AG09309 (cell line): ENCODE measurements at regions not wholly inside any gene's neighbourhood (a gene's known extent, or its start where the extent isn't known, plus 50 kb on each side); places are given as distances from the start of the nearest gene placed in this dataset.

ENCODE experiments used
- DNase-seq: peaks from one replicate; pipeline ENCODE4 v3.0.0-alpha.2; 2010; ENCODE audit warnings: low read depth
- H3K4me3 ChIP-seq: 2 replicates; pipeline ENCODE4 v1.5.1; 2011; ENCODE audit warnings: mild to moderate bottlenecking, low read depth, low read length, moderate library complexity; ENCODE audit not compliant: control insufficient read depth
- CTCF ChIP-seq: IDR thresholded peaks from 2 replicates; pipeline ENCODE4 v1.5.1; 2011; ENCODE audit warnings: mild to moderate bottlenecking, low read depth, low read length, inconsistent platforms; ENCODE audit not compliant: insufficient read depth, control insufficient read depth; ENCODE audit errors: missing control alignments

GRCh38 chr12:118842866-118843265 lies 138.5 kb upstream of the SRRM4 start:
- no peak for TF ChIP-seq CTCF
- H3K4me3 ChIP-seq = no peak overlapping the region
- DNase-seq = no peak

- H3K4me3 ChIP-seq = no peak overlapping the region
Observed at GRCh38 chr12:118846416-118846815, 134.9 kb upstream of the SRRM4 start.

GRCh38 chr12:118850244-118850825 lies 131.0 kb upstream of the SRRM4 start:
- TF ChIP-seq CTCF = peak; percentile 28
- H3K4me3 ChIP-seq = no peak overlapping the region
- no peak for DNase-seq

More at GRCh38 chr12:118846416-118846815, 134.9 kb upstream of the SRRM4 start:
- DNase-seq = no peak
- no peak for TF ChIP-seq CTCF

- no peak for TF ChIP-seq CTCF
- DNase-seq = no peak
- no peak overlapping the region for H3K4me3 ChIP-seq
Observed at GRCh38 chr12:118851891-118852290, 129.4 kb upstream of the SRRM4 start.

GRCh38 chr12:118853634-118854033 lies 127.7 kb upstream of the SRRM4 start:
- DNase-seq = no peak
- H3K4me3 ChIP-seq = no peak overlapping the region
- no peak for TF ChIP-seq CTCF

GRCh38 chr12:118855858-118856257 lies 125.5 kb upstream of the SRRM4 start:
- no peak for DNase-seq
- TF ChIP-seq CTCF = no peak
- no peak overlapping the region for H3K4me3 ChIP-seq

- TF ChIP-seq CTCF = no peak
- DNase-seq = no peak
- H3K4me3 ChIP-seq = no peak overlapping the region
Observed at GRCh38 chr12:118866346-118866745, 115.0 kb upstream of the SRRM4 start.
